Astrocyte of the cerebellum (primary cell): ENCODE measurements at regions not wholly inside any gene's neighbourhood (a gene's known extent, or its start where the extent isn't known, plus 50 kb on each side); places are given as distances from the start of the nearest gene placed in this dataset.
A peak's percentile ranks its signal among the peaks of the same experiment; 100 is the strongest.

ENCODE experiments used
- DNase-seq: peaks from one replicate; pipeline ENCODE4 v3.0.0-alpha.2; 2011; ENCODE audit warnings: low read depth
- H3K4me3 ChIP-seq: 2 replicates; pipeline ENCODE4 v1.5.1; 2011; ENCODE audit warnings: mild to moderate bottlenecking, low read depth, low read length, moderate library complexity
- in situ Hi-C: cut with HindIII; loops from 2 replicates; pipeline ENCODE4 v1.10.0; 2017; ENCODE audit warnings: low sequenced_read_pairs
- TF ChIP-seq, protein P1 (sequence below): IDR thresholded peaks from 2 replicates; pipeline ENCODE4 v1.5.1; 2012; ENCODE audit warnings: low read length, low read depth, moderate library complexity, mild to moderate bottlenecking; ENCODE audit errors: missing control alignments

DNA sequence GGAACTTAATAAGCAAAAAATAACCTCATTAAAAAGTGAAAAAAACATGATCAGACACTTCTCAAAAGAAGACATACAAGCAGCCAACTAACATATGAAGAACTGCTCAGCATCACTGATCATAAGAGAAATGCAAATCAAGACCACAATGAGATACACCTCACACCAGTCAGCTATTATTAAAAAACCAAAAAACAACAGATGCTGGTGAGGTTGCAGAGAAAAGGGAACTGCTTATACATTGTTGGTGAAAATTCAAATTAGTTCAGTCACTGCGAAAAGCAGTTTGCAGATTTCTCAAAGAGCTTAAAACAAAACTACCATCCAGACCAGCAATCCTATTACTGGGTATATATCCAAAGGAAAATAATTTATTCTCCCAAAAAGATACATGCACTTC lies 513.3 kb downstream of the MDFIC start:
- in situ Hi-C loops, result no loop called here
- DNase-seq, result no peak
- no peak overlapping the region for H3K4me3 ChIP-seq
- TF ChIP-seq, protein P1, sequence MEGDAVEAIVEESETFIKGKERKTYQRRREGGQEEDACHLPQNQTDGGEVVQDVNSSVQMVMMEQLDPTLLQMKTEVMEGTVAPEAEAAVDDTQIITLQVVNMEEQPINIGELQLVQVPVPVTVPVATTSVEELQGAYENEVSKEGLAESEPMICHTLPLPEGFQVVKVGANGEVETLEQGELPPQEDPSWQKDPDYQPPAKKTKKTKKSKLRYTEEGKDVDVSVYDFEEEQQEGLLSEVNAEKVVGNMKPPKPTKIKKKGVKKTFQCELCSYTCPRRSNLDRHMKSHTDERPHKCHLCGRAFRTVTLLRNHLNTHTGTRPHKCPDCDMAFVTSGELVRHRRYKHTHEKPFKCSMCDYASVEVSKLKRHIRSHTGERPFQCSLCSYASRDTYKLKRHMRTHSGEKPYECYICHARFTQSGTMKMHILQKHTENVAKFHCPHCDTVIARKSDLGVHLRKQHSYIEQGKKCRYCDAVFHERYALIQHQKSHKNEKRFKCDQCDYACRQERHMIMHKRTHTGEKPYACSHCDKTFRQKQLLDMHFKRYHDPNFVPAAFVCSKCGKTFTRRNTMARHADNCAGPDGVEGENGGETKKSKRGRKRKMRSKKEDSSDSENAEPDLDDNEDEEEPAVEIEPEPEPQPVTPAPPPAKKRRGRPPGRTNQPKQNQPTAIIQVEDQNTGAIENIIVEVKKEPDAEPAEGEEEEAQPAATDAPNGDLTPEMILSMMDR, result no peak

DNA sequence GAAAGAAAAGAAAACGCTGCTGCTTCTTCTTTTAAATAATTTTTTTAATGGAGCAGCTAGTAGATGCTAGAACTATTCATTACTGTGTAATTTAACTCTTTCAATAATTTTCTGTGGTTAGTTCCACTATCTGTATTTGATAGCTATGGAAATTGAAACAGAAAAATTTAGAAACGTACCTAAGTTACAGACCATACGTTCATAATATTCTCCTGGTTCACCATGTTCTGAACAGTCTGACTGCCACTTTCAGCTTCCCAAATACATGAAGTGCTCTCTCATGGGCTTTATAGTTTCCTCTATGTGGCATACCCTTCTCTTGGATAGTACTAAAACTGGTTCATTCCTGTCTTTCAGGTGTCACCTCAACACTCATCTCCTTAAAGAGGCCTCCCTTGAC lies 508.0 kb downstream of the MDFIC start:
- no peak overlapping the region for H3K4me3 ChIP-seq
- TF ChIP-seq, protein P1, result no peak
- no peak for DNase-seq
- in situ Hi-C loops, result no loop called here

DNA sequence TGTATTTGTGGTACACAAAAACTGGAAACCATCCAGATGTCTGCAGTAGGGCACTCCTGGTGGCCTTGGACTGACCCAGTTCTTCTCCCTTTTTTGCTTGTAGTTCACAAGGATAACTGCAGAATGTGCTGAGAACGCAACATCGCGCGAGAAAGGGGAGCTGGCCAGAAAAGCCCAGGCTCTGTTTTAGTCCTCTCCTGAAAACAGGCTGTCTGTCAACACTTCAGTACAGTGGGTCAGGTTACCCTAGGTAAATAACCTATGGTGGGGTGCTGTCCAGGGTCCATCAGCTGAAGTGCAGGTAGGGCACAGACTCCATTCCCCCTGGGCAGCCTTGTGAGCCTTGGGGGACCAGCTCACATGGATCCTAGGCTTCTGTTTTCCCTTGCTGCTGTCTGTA lies 495.8 kb downstream of the MDFIC start:
- TF ChIP-seq, protein P1, result no peak
- no peak overlapping the region for H3K4me3 ChIP-seq

DNA sequence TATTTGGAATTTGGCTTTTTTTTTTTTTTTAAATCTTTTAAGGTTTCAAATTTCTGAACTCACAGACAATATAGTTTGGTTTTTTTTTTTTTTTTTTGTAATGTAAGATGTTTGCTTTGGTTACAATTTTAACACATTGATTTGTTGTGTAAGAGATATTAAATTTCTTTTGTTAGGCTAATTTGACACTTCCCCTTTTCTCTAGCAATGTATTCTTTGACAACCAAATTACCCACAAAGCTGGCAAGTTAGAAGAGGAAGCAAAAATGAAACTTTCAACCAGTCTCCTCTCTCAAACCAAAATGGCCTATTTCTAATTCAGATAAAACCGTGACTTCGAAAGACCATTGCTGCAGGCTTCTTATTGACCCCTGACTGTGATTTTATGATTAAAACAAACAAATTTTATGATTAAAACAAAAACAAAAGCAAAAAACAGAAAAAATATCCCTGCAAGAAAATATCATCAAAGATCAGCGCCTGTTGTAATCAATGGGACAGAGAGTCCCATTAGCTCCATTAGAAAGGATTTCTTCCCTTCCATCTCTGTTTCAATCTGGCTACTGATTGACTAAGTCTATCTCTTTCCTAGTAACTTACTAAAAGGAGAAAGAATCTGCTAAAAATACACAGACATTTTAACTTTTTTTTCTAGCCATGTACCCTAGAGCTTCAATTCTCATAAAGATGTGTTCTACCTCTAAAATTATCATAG lies 489.2 kb downstream of the MDFIC start:
- TF ChIP-seq, protein P1, result no peak
- DNase-seq, result no peak
- in situ Hi-C loops, result no loop called here
- no peak overlapping the region for H3K4me3 ChIP-seq

More for the DNA sequence above, 495.8 kb downstream of the MDFIC start:
- in situ Hi-C loops, result no loop called here
- DNase-seq, result no peak

DNA sequence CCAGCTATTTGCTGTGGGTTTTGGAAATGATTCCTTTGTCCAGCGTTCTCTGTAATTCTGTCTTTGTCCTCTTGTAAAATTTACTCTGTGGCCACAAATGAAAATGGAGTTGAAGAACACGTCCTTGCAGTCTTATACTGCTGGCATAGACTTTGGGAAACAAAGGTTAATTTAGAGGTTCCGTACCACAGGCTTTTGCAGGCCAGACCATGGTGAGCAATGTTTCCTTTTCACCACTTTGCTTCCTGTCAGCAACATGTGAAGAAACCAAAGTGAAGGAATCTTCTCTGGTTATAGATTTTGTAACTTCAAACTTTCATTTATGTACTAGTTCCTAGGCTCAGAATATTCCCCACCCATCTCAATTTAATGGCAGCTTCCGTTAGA lies 488.5 kb downstream of the MDFIC start:
- DNase-seq, result peak; percentile 6
- TF ChIP-seq, protein P1, result no peak
- H3K4me3 ChIP-seq, result no peak overlapping the region
- in situ Hi-C loops, result no loop called here

DNA sequence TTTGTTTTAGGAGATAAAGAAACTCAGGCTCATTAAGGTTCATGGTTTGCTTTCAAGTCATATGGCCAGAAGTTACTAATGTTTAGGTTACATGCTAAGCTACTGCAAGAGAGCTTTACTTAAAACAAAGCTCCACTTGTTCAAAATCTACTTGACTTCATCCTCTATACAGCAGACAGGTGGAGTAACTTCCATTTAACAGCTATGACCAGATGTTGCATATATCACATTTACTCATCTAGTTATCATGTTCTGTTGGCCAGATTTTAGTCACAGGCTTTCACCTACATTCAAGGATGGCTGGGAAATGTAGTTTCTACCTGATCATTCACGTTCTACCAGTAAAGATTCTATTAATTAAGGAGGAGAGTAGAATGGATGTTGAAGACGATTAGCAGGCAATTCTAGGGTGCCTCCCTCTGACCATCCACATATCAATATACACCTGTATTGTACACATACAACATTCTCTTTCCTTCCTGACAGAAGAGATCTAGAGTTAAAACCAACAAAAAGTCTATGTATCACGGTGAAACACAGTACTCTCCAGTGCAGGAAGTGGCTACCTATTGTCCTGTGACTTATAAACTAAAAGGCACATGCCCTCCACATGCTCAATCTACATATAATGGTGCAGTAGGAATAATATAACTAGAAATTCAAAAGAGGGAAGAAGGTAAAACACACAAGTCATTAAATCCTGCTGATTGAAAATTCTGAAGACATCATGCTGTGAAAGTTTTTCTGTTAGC lies 488.0 kb downstream of the MDFIC start:
- no peak overlapping the region for H3K4me3 ChIP-seq
- TF ChIP-seq, protein P1, result no peak
- in situ Hi-C loops, result no loop called here
- no peak for DNase-seq
